BLaER1 (cell line): ENCODE measurements at regions not wholly inside any gene's neighbourhood (a gene's known extent, or its start where the extent isn't known, plus 50 kb on each side); places are given as distances from the start of the nearest gene placed in this dataset.
"Not testable (repeated sequence)": the region's sequence is repeated elsewhere in the genome, so short reads cannot be mapped to it uniquely, and the experiment has no call there.

Experiments
- H3K27ac ChIP-seq: shearing (Covaris generic); formaldehyde crosslinking; 2 replicates; pipeline ENCODE4 v1.8.1; 2022
- H3K27me3 ChIP-seq: shearing (Covaris generic); formaldehyde crosslinking; 2 replicates; pipeline ENCODE4 v1.8.1; 2022
- H3K36me3 ChIP-seq: shearing (Covaris generic); formaldehyde crosslinking; 2 replicates; pipeline ENCODE4 v1.8.1; 2022
- H3K4me1 ChIP-seq: shearing (Covaris generic); formaldehyde crosslinking; 2 replicates; pipeline ENCODE4 v1.8.1; 2022
- H3K4me2 ChIP-seq: shearing (Covaris generic); formaldehyde crosslinking; 2 replicates; pipeline ENCODE4 v1.8.1; 2022
- H3K4me3 ChIP-seq: shearing (Covaris generic); formaldehyde crosslinking; 2 replicates; pipeline ENCODE4 v1.8.1; 2022
- H3K9ac ChIP-seq: shearing (Covaris generic); formaldehyde crosslinking; 2 replicates; pipeline ENCODE4 v1.8.1; 2022
- H3K9me3 ChIP-seq: shearing (Covaris generic); formaldehyde crosslinking; 2 replicates; pipeline ENCODE4 v1.8.1; 2022
- H4K20me1 ChIP-seq: shearing (Covaris generic); formaldehyde crosslinking; 2 replicates; pipeline ENCODE4 v1.8.1; 2022
- Cebpa-rat ChIP-seq: shearing (Covaris generic); IDR thresholded peaks from 2 replicates; pipeline ENCODE4 v1.8.1; 2022

DNA sequence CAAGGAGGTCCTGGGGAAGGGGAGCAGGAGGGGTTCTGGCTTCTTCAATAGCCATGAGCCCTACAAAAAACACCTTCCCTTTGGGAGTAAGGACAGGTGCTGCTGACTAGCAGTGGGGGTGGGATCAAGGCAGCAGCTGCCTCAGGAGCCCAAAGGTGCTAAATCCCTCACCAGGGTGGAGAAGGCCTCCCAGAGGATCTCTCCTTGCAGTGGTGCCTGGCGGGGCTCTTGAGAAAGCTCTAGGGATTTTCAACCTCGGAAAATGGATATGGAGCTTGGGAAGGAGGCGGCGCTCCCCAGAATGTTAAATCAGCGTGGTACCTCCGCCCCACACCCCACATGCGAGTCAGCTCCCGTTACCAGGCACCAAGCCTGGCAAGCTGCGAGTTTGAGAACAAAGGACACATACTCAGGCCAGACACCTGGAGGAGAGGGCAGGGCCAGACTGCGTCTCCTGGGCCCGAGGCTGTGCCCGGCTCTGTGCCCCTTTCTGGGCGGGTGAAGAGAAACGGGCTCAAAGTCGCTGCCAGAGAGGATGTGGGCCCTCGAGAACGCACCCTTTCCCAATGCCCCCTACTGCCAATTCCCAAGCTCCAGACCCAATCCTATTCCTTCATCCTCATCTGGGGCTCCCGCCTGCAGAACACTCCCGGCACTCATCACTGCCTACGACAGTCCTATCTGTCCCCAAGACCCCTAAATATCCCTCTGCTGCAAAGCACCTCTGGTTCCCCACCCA lies 139.0 kb downstream of the BRD1 start:
- peak overlapping the region; percentile 72; the same call in 1 of the 2 replicates for H3K4me2 ChIP-seq
- H3K4me1 ChIP-seq, result peaks cover 39% of the 10 kb centered on the region
- no peak overlapping the region for H3K4me3 ChIP-seq
- no peaks in the 10 kb centered on the region for H3K27me3 ChIP-seq
- TF ChIP-seq Cebpa-rat, result no peak
- H3K27ac ChIP-seq, result no peak overlapping the region
- no peaks in the 10 kb centered on the region for H3K36me3 ChIP-seq
- H3K9me3 ChIP-seq, result peaks cover 13% of the 10 kb centered on the region
- H3K9ac ChIP-seq, result no peak overlapping the region
- no peaks in the 10 kb centered on the region for H4K20me1 ChIP-seq

- H3K9ac ChIP-seq, result no peak overlapping the region
- H3K4me3 ChIP-seq, result no peak overlapping the region
- H3K4me1 ChIP-seq, result peaks cover 31% of the 10 kb centered on the region
- no peaks in the 10 kb centered on the region for H3K36me3 ChIP-seq
- H3K9me3 ChIP-seq, result peaks cover 13% of the 10 kb centered on the region
- no peaks in the 10 kb centered on the region for H3K27me3 ChIP-seq
- no peak overlapping the region for H3K27ac ChIP-seq
- no peak overlapping the region for H3K4me2 ChIP-seq
- H4K20me1 ChIP-seq, result no peaks in the 10 kb centered on the region
- TF ChIP-seq Cebpa-rat, result no peak
These were observed 139.7 kb downstream of the BRD1 start for GRCh38 chr22:49687786-49688515.

DNA sequence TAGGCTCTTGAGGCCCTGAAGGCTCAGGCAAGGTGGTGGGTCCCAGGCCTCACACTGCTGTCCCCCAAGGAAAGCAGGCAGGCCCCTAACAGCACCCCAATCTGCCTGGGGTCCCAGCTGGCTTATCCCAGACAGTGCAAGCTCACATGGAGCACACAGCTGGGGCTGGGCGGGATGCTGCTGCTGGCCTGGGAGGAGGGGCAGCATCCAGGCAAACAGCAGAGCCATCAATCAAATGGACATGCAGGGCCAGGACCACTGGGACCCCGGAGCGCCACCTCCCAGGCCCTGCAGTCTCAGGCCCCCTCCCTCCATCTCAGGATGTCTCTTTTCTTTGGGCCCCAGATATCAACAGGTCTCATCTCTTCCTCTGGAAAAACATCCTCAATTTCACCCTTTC lies 140.3 kb downstream of the BRD1 start:
- no peak for TF ChIP-seq Cebpa-rat
- H3K4me2 ChIP-seq, result no peak overlapping the region
- no peaks in the 10 kb centered on the region for H3K27me3 ChIP-seq
- H3K9ac ChIP-seq, result no peak overlapping the region
- no peaks in the 10 kb centered on the region for H3K36me3 ChIP-seq
- H3K9me3 ChIP-seq, result peaks cover 13% of the 10 kb centered on the region
- peaks cover 25% of the 10 kb centered on the region for H3K4me1 ChIP-seq
- no peak overlapping the region for H3K4me3 ChIP-seq
- no peak overlapping the region for H3K27ac ChIP-seq
- no peaks in the 10 kb centered on the region for H4K20me1 ChIP-seq

- Histone ChIP-seq H4K20me1 (no peaks in the 10 kb centered on the region), H3K9ac (no peak overlapping the region), H3K4me2 (no peak overlapping the region), H3K9me3 (peaks cover 9% of the 10 kb centered on the region), H3K36me3 (no peaks in the 10 kb centered on the region), H3K27ac (no peak overlapping the region), H3K4me1 (peaks cover 18% of the 10 kb centered on the region), H3K4me3 (no peak overlapping the region), H3K27me3 (no peaks in the 10 kb centered on the region)
- TF ChIP-seq Cebpa-rat, result no peak
These were observed 141.0 kb downstream of the BRD1 start for GRCh38 chr22:49686495-49687219.

- Histone ChIP-seq H3K27me3 (no peaks in the 10 kb centered on the region), H3K36me3 (no peaks in the 10 kb centered on the region), H3K4me2 (no peak overlapping the region), H3K4me1 (peaks cover 18% of the 10 kb centered on the region), H4K20me1 (no peaks in the 10 kb centered on the region), H3K27ac (no peak overlapping the region), H3K4me3 (no peak overlapping the region), H3K9ac (no peak overlapping the region), H3K9me3 (no peaks in the 10 kb centered on the region)
- no peak for TF ChIP-seq Cebpa-rat
These were observed 142.0 kb downstream of the BRD1 start for GRCh38 chr22:49685686-49686085.

DNA sequence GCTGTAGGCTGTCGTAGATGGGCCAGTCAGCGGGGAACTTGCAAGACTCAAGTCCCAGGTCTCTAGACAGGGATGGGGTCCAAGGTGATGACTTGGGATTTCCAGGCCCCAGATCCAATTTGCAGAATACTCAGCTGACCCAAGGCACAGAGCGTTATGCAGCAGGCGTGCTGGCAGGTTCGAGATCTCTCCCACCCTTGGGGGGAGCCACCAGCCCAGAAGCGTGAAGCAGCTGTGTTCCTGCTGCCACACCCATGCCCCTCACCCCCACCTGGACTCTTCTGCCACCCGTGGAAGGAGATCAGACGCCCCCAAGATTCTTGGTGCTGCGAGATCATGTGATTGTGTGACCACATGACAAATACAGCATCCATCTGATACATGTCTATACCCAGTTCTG lies 142.6 kb downstream of the BRD1 start:
- no peaks in the 10 kb centered on the region for H3K27me3 ChIP-seq
- no peak overlapping the region for H3K4me3 ChIP-seq
- H3K36me3 ChIP-seq, result no peaks in the 10 kb centered on the region
- H4K20me1 ChIP-seq, result no peaks in the 10 kb centered on the region
- peaks cover 17% of the 10 kb centered on the region for H3K4me1 ChIP-seq
- no peaks in the 10 kb centered on the region for H3K9me3 ChIP-seq
- no peak for TF ChIP-seq Cebpa-rat
- H3K27ac ChIP-seq, result no peak overlapping the region
- no peak overlapping the region for H3K4me2 ChIP-seq
- H3K9ac ChIP-seq, result no peak overlapping the region

- no peak for TF ChIP-seq Cebpa-rat
- no peak overlapping the region for H3K27ac ChIP-seq
These were observed 144.6 kb downstream of the BRD1 start for GRCh38 chr22:49683032-49683431.

DNA sequence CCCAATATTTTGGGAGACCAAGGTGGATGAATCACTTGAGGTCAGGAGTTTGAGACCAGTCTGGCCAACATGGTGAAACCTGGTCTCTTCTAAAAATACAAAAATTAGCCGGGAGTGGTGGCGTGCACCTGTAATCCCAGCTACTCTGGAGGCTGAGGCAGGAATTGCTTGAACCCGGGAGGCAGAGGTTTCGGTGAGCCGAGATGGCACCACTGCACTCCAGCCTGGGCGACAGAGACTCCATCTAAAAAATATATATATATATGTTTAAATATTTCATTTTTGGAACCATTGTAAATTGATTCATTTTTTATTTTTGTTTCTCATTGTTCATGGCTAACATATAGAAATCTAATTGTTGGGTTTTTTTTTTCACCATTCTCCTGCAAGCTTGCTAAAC lies 146.9 kb downstream of the BRD1 start:
- H3K27ac ChIP-seq, H3K4me2 ChIP-seq, H3K9me3 ChIP-seq, H3K9ac ChIP-seq, H3K27me3 ChIP-seq, H4K20me1 ChIP-seq, H3K36me3 ChIP-seq, H3K4me3 ChIP-seq: not testable (repeated sequence)
- H3K4me1 ChIP-seq, result peaks cover 11% of the 10 kb centered on the region

More at GRCh38 chr22:49683032-49683431, 144.6 kb downstream of the BRD1 start:
- Histone ChIP-seq H3K9me3 (no peaks in the 10 kb centered on the region), H3K4me2 (no peak overlapping the region), H4K20me1 (no peaks in the 10 kb centered on the region), H3K4me3 (no peak overlapping the region), H3K4me1 (peaks cover 10% of the 10 kb centered on the region), H3K36me3 (no peaks in the 10 kb centered on the region), H3K27me3 (peaks cover 8% of the 10 kb centered on the region; the same call in 1 of the 2 replicates), H3K9ac (no peak overlapping the region)

DNA sequence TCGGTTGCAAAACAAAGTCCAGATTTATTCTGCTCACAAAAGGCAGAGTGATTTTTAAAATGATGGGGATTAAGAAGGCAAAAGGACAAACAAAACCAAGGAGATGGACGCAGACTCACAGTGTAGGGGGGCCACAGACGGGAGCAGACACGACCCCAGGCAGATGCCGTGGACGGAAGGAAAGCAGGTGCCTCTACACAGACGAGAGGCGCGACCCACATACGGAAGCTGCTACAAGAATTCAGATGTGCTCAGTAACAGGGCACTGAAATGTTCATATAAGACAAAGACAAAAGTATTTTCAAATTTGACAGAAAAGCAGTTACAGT lies 148.9 kb downstream of the BRD1 start:
- Histone ChIP-seq H3K27me3 (peaks cover 8% of the 10 kb centered on the region; the same call in 1 of the 2 replicates), H3K9ac (no peak overlapping the region), H3K4me2 (peak overlapping the region; percentile 70), H3K27ac (0 out of 2 replicates have a peak overlapping the region, but pooled peaks have one; percentile 28), H3K9me3 (no peaks in the 10 kb centered on the region), H3K36me3 (no peaks in the 10 kb centered on the region), H4K20me1 (no peaks in the 10 kb centered on the region), H3K4me1 (peaks cover 11% of the 10 kb centered on the region), H3K4me3 (no peak overlapping the region)
- TF ChIP-seq Cebpa-rat, result no peak
